T-helper 2 cell treated with Interferon-gamma antibody and Interleukin-4, amounts not matched to agents 5 μg/mL and 100 μg/mL, for 36 hours (primary cell): ENCODE measurements at regions not wholly inside any gene's neighbourhood (a gene's known extent, or its start where the extent isn't known, plus 50 kb on each side); places are given as distances from the start of the nearest gene placed in this dataset.
"Not testable (repeated sequence)": the region's sequence is repeated elsewhere in the genome, so short reads cannot be mapped to it uniquely, and the experiment has no call there.

Experiments used
- DNase-seq: peaks from one replicate; pipeline ENCODE4 v3.0.0; 2021; ENCODE audit warnings: low spot score
- H3K27ac Mint-ChIP-seq: one replicate; pipeline ENCODE4 v1.8.0; 2021; ENCODE audit warnings: mild to moderate bottlenecking, mixed read lengths
- H3K27me3 Mint-ChIP-seq: one replicate; pipeline ENCODE4 v1.8.0; 2021; ENCODE audit warnings: low read depth, mixed read lengths
- H3K36me3 Mint-ChIP-seq: one replicate; pipeline ENCODE4 v1.8.0; 2021; ENCODE audit warnings: low read depth, mixed read lengths
- H3K4me1 Mint-ChIP-seq: one replicate; pipeline ENCODE4 v1.8.0; 2021; ENCODE audit warnings: low read depth, mixed read lengths
- H3K4me3 Mint-ChIP-seq: one replicate; pipeline ENCODE4 v1.8.0; 2022; ENCODE audit warnings: mild to moderate bottlenecking, moderate library complexity, mixed read lengths
- H3K9me3 Mint-ChIP-seq: one replicate; pipeline ENCODE4 v1.8.0; 2021; ENCODE audit warnings: mixed read lengths

DNA sequence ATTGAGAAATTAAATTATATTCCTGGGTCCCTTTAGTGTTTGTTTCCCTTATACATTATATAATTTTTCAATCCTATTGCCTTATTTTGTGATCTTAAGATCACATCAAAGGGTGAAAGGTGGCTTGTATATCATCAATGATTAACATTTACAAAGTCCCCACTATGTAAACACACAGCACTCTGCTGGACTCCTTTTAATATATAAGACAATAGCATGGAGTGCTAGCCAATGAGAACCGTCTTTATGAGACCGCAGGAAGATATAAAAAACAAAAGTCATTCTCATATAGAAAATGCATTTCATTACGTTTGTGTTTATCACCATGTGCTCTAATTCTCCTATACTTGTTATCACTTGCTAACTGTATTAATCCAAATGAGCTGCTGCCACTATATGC is 108.5 kb downstream of the HOXA1 start:
- Mint-ChIP-seq H3K4me3 (no peak overlapping the region), H3K36me3 (no peaks in the 10 kb centered on the region), H3K27me3 (no peaks in the 10 kb centered on the region), H3K27ac (no peak overlapping the region), H3K4me1 (no peaks in the 10 kb centered on the region), H3K9me3 (no peaks in the 10 kb centered on the region)
- no peak for DNase-seq

DNA sequence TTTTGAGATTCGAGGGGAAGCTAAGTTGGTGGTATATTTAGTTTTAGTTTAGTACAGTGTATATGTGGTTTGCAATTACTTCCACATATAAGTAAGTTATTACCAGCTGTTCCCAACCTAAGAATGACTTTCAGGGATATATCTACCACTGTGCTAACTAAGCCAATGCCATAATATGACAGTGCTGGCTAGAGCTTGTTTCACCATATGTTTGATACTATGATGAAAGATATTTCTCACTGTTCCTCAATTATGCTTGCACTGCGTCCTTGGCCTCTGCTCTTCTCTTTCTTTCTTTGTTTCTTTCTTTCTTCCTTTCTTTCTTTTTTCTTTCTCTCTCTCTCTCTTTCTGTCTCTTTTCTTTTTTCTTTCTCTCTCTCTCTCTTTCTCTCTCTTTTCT is 113.8 kb upstream of the SKAP2 start:
- H3K9me3 Mint-ChIP-seq = no peaks in the 10 kb centered on the region
- no peak overlapping the region for H3K27ac Mint-ChIP-seq
- no peaks in the 10 kb centered on the region for H3K4me1 Mint-ChIP-seq
- H3K36me3 Mint-ChIP-seq = no peaks in the 10 kb centered on the region
- no peak for DNase-seq
- H3K4me3 Mint-ChIP-seq = no peak overlapping the region
- no peaks in the 10 kb centered on the region for H3K27me3 Mint-ChIP-seq

DNA sequence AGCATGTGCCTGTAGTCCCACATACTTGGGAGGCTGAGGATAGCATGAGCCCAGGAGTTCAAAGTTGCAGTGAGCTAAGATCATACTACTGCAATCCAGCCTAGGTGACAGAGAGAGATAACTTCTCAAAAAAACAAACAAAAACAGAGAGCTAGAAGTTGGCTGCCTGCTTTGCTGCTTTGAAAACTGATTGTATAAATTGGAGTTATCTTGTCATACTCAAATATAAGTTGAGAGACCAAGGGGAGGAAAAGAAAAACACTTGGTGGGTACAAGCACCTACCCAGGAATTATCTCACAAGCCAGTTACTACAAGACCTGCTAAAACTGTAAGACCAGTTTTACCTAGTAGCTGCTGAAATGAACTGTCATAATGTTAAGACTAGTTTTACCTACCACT is 112.5 kb upstream of the SKAP2 start:
- H3K9me3 Mint-ChIP-seq = peaks cover 12% of the 10 kb centered on the region

DNA sequence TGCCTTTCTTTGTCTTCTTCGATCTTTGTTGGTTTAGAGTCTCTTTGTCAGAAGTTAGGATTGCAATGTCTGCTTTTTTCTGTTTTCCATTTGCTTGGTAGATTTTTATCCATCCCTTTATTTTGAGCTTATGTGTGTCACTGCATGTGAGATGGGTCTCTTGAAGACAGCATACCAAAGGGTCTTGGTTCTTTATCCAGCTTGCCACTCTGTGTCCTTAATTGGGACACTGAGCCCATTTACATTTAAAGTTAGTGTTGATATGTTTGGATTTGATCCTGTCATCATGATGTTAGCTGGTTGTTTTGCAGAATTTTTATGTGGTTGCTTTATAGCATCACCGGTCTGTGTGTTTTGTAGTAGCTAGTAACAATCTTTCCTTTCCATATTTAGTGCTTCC is 107.5 kb upstream of the SKAP2 start:
- not testable (repeated sequence) for H3K4me1 Mint-ChIP-seq, H3K4me3 Mint-ChIP-seq, H3K27me3 Mint-ChIP-seq, DNase-seq, H3K36me3 Mint-ChIP-seq, H3K27ac Mint-ChIP-seq
- H3K9me3 Mint-ChIP-seq = peaks cover 19% of the 10 kb centered on the region

More for the DNA sequence above, 112.5 kb upstream of the SKAP2 start:
- Mint-ChIP-seq H3K27me3 (no peaks in the 10 kb centered on the region), H3K4me1 (no peaks in the 10 kb centered on the region), H3K4me3 (no peak overlapping the region), H3K27ac (no peak overlapping the region), H3K36me3 (no peaks in the 10 kb centered on the region)
- no peak for DNase-seq

DNA sequence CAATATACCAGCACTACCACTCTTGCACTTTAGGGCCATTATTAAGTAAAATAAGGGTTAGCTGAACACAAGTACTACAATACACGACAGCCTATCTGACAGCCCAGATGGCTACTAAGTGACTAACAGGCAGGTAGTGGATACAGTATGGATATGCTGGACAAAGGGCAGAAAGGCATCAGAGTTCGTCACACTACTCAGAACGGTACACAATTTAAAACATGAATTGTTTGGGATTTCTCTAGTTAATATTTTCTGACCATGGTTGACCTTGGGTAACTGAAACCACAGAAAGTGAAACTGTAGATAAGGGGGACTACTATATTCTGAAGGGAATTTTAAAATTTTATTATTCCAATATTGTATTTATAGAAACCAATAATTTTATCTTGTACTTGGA is 101.3 kb upstream of the SKAP2 start:
- no peak for DNase-seq
- no peaks in the 10 kb centered on the region for H3K9me3 Mint-ChIP-seq
- H3K36me3 Mint-ChIP-seq = no peaks in the 10 kb centered on the region
- H3K4me1 Mint-ChIP-seq = no peaks in the 10 kb centered on the region
- no peak overlapping the region for H3K4me3 Mint-ChIP-seq
- H3K27me3 Mint-ChIP-seq = peaks cover 2% of the 10 kb centered on the region
- no peak overlapping the region for H3K27ac Mint-ChIP-seq

DNA sequence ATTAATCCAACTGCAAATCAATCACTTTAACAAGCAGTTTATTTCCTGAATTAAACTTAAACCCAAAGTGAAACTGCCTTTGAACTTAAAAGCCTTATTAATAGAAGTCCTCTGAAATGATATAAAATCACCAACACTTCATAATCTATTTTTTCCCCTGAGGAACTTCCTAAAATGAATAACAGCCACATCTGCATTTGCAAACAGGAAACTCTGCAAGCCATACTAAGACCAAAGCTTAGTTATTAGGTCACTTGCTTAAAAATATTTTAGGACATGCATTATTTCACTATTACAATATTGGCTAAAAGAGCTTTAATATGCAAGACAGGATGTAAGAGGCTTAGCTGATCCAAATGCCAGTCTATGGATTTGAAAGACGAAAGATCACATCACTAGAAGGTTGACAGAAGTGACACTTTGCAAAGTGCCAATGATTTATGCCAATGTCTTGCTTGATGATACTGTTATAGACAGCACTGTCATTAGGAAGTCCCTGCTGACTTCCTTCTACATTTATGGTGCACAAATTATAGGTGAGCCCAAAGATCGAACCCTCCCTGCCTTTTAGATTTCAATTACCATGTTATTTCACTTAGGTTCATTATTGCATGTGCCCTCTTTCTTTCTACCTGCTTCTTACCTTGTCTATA is 99.9 kb upstream of the SKAP2 start:
- no peak for DNase-seq
- Mint-ChIP-seq H3K36me3 (no peaks in the 10 kb centered on the region), H3K9me3 (no peaks in the 10 kb centered on the region), H3K27me3 (peaks cover 2% of the 10 kb centered on the region), H3K27ac (no peak overlapping the region), H3K4me1 (no peaks in the 10 kb centered on the region), H3K4me3 (no peak overlapping the region)

DNA sequence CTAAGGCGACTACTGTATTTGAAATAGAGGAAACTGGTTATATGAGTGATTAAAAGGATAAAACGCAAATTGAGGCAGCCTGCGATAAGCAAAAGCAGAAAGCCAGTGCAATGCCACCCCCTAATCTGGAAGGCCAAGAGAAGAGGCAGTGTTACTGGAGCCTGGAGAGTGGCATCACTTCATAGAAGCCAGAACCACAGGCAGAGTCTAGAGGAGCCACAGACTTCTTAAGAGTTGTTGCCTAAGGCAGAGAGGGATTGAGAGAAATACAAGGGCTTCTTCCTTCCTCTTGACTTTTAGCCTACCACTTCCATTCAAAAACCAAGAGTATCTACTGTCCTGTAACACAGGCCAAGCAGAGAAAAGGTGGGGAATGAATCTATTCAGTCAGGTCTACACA is 94.9 kb upstream of the SKAP2 start:
- Mint-ChIP-seq H3K27ac (no peak overlapping the region), H3K36me3 (no peaks in the 10 kb centered on the region), H3K4me3 (no peak overlapping the region), H3K9me3 (no peaks in the 10 kb centered on the region), H3K27me3 (peaks cover 2% of the 10 kb centered on the region), H3K4me1 (no peaks in the 10 kb centered on the region)
- DNase-seq = no peak

DNA sequence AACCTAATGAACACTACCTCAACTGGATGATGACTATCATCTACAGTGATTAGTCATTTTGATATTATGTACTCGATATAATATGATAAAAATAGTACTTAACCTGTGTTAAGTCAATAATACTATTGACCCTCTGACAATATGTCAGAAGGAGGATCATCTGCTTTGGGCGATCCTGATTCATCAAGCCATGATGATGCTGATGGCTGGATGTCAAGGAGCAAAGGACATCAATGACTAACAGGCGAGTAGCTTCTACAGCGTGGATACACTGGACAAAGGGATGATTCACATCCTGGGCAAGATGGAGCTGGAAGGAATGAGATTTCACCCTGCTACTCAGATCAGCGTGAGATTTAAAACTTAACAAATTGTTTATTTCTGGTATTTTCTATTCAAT is 94.4 kb upstream of the SKAP2 start:
- Mint-ChIP-seq H3K4me1 (no peaks in the 10 kb centered on the region), H3K27ac (no peak overlapping the region), H3K36me3 (no peaks in the 10 kb centered on the region), H3K9me3 (no peaks in the 10 kb centered on the region), H3K27me3 (peaks cover 2% of the 10 kb centered on the region), H3K4me3 (no peak overlapping the region)
- no peak for DNase-seq

DNA sequence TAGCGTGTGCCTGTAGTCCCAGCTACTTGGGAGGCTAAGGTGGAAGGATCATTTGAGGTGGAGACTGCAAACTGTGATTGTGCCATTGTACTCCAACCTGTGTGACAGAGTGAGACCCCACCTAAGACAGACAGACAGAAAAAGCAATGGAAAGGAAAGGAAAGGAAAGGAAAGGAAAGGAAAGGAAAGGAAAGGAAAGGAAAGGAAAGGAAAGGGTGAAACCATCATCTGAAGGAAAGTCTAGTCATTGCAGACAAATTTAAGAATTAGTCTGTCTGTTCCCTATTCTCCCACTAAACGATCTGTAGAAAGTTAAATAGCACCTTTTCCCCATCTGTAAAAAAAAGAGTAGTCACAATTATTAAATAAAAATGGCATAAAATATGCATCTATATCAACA is 91.1 kb upstream of the SKAP2 start:
- no peak overlapping the region for H3K4me3 Mint-ChIP-seq
- no peaks in the 10 kb centered on the region for H3K27me3 Mint-ChIP-seq
- no peak for DNase-seq
- no peaks in the 10 kb centered on the region for H3K4me1 Mint-ChIP-seq
- no peaks in the 10 kb centered on the region for H3K36me3 Mint-ChIP-seq
- no peaks in the 10 kb centered on the region for H3K9me3 Mint-ChIP-seq
- H3K27ac Mint-ChIP-seq = no peak overlapping the region

DNA sequence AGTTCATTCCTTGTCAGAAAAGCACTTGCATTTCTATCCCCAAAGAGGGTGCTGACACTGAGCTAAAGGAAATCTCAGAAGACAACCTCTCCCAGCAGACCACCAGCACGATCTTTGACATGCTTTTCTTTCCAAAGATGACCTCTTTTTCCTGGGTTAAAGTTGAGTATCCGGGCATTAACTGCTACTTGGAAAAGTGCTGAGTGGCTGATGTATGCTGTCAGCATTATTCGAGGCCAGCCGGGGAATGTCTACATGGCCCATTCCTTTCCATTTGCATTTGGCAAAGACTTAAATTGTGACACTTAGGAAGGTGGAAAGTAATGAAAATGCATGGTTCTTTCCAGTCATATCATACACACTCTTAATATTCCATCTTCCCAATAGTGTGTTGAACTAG is 90.6 kb upstream of the SKAP2 start:
- no peaks in the 10 kb centered on the region for H3K36me3 Mint-ChIP-seq

DNA sequence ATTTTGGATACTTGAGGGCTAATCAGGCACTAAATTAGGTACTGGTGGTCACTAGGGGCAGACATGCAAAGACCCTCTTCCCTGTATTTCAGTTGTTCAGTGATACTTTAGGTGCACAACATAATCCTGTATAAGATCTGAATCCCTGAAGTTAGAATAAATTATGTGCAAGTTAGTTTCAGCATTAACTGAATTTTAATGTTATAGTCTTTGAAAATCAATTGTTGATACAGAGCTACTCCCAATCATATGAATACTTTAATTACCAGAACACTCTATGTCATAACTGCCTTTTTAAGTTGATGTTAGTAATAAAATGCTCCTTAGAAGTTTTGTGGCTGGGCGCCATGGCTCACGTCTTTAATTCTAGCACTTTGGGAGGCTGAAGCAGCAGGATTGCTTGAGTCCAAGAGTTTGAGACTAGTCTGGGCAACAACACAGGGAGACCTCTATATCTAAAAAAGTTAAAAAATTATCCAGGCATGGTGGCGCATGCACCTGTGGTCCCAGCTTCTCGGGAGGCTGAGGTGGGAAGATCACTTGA is 87.1 kb upstream of the SKAP2 start:
- no peak overlapping the region for H3K27ac Mint-ChIP-seq
- DNase-seq = no peak
- H3K27me3 Mint-ChIP-seq = no peaks in the 10 kb centered on the region
- H3K9me3 Mint-ChIP-seq = no peaks in the 10 kb centered on the region
- H3K36me3 Mint-ChIP-seq = no peaks in the 10 kb centered on the region
- H3K4me3 Mint-ChIP-seq = no peak overlapping the region
- H3K4me1 Mint-ChIP-seq = no peaks in the 10 kb centered on the region

More for the DNA sequence above, 90.6 kb upstream of the SKAP2 start:
- H3K4me1 Mint-ChIP-seq = no peaks in the 10 kb centered on the region
- no peak overlapping the region for H3K27ac Mint-ChIP-seq
- DNase-seq = no peak
- no peaks in the 10 kb centered on the region for H3K27me3 Mint-ChIP-seq
- H3K9me3 Mint-ChIP-seq = no peaks in the 10 kb centered on the region
- H3K4me3 Mint-ChIP-seq = no peak overlapping the region

DNA sequence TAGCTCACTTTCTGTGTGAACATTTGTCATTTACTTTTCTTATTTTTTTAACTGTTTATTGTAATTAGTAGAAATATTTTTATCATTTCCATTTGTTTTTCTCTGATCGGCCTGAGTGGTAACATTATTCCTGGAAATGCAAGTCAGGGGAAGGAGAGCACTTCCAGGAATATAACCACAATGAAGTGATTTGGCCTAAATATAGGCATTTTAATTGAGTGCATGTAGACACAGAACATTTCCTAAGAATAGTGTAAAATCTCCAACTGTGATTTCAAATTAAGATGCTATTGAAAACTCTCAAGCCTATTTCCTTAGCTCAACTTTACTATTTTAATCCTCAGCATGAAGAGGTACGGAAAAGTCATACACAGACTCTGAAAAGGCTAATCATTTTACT is 86.5 kb upstream of the SKAP2 start:
- H3K9me3 Mint-ChIP-seq = no peaks in the 10 kb centered on the region
- DNase-seq = no peak
- H3K27ac Mint-ChIP-seq = no peak overlapping the region
- H3K36me3 Mint-ChIP-seq = no peaks in the 10 kb centered on the region
- no peak overlapping the region for H3K4me3 Mint-ChIP-seq
- no peaks in the 10 kb centered on the region for H3K27me3 Mint-ChIP-seq
- H3K4me1 Mint-ChIP-seq = no peaks in the 10 kb centered on the region

DNA sequence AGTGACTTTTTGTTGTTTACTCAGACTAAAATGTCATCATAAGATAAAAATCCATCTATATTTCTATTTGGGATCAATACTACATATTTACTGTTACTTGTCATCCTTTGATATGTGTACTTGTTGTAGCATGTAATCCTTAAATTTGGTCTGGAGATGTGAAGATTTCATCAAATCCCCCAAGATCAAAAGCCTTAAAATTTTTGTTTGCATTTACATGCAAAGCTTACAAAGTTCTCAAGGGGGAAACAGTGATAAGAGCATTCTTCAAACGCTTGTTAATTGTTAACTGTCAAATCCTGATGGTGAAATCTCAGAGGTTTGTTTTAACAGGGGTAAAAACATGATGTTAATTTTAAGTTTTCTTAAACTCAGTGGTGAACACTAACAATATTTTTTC is 84.9 kb upstream of the SKAP2 start:
- Mint-ChIP-seq H3K4me3 (no peak overlapping the region), H3K36me3 (no peaks in the 10 kb centered on the region), H3K4me1 (no peaks in the 10 kb centered on the region), H3K9me3 (no peaks in the 10 kb centered on the region), H3K27ac (no peak overlapping the region), H3K27me3 (no peaks in the 10 kb centered on the region)
- no peak for DNase-seq

DNA sequence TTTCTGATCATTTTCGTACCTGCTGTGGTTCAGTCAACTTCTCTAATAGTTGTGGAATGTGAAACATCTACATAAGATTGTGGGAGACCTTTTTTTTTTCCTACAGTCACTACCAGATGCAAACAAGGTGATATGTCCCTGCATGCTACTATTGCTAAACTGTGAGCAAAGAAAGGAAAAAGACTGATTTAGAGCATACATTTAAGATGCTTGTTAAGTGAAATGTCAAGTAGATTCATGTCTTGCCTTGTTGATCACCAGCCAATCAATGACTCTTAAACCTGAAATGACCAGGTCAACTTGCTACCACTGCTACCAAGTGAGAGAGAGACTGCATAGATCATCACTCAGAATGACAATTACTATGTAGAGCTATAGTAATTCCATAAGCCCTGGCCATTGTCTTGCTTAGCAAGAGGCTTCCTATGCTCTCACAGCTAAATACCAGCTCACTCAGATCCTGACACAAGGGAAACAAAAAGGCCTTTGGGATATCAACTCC is 84.3 kb upstream of the SKAP2 start:
- Mint-ChIP-seq H3K4me3 (no peak overlapping the region), H3K27ac (no peak overlapping the region), H3K36me3 (no peaks in the 10 kb centered on the region), H3K4me1 (no peaks in the 10 kb centered on the region), H3K9me3 (no peaks in the 10 kb centered on the region), H3K27me3 (no peaks in the 10 kb centered on the region)
- DNase-seq = no peak
